Loucy (cell line): ENCODE measurements at regions not wholly inside any gene's neighbourhood (a gene's known extent, or its start where the extent isn't known, plus 50 kb on each side); places are given as distances from the start of the nearest gene placed in this dataset.

Experiments used
- H2AFZ ChIP-seq: fragments of 200-600 bp; sonication (generic); 2 replicates; pipeline ENCODE4 v1.6.0; 2016; ENCODE audit warnings: antibody characterized with exemption, mild to moderate bottlenecking, low read length, moderate library complexity
- H3F3A ChIP-seq: fragments of 200-600 bp; 2 replicates; pipeline ENCODE4 v1.6.0; 2016; ENCODE audit warnings: antibody characterized with exemption, low read depth, mild to moderate bottlenecking
- H3K27me3 ChIP-seq: fragments of 200-600 bp; sonication (generic); 2 replicates; pipeline ENCODE4 v1.6.1; 2014; ENCODE audit warnings: low read length, mild to moderate bottlenecking; ENCODE audit not compliant: insufficient read depth, poor library complexity, severe bottlenecking
- H3K36me3 ChIP-seq: fragments of 200-600 bp; sonication (generic); 2 replicates; pipeline ENCODE4 v1.6.1; 2016; ENCODE audit warnings: low read length; ENCODE audit not compliant: insufficient read depth
- H3K4me1 ChIP-seq: fragments of 200-600 bp; sonication (generic); 2 replicates; pipeline ENCODE4 v1.5.1; 2014; ENCODE audit warnings: low read length, mild to moderate bottlenecking; ENCODE audit not compliant: insufficient read depth, poor library complexity, severe bottlenecking
- H3K4me2 ChIP-seq: fragments of 200-600 bp; sonication (generic); 2 replicates; pipeline ENCODE4 v1.6.0; 2014; ENCODE audit warnings: antibody characterized with exemption, low read length, low read depth, mild to moderate bottlenecking; ENCODE audit not compliant: poor library complexity, severe bottlenecking
- H3K4me3 ChIP-seq: fragments of 200-600 bp; sonication (generic); 2 replicates; pipeline ENCODE4 v1.5.1; 2014; ENCODE audit warnings: low read length, mild to moderate bottlenecking, mixed read lengths; ENCODE audit not compliant: poor library complexity, severe bottlenecking
- H3K79me2 ChIP-seq: fragments of 200-600 bp; sonication (generic); 2 replicates; pipeline ENCODE4 v1.6.1; 2014; ENCODE audit warnings: low read length; ENCODE audit not compliant: insufficient read depth
- H3K9ac ChIP-seq: fragments of 200-600 bp; sonication (generic); 2 replicates; pipeline ENCODE4 v1.6.0; 2014; ENCODE audit warnings: mild to moderate bottlenecking, low read depth, low read length, moderate library complexity; ENCODE audit not compliant: poor library complexity, severe bottlenecking
- H3K9me2 ChIP-seq: fragments of 200-600 bp; sonication (generic); replicated peaks from 2 replicates; pipeline ENCODE4 v1.6.1; 2016; ENCODE audit warnings: low read depth, low read length, mixed read lengths
- H3K9me3 ChIP-seq: fragments of 200-600 bp; sonication (generic); 2 replicates; pipeline ENCODE4 v1.6.1; 2014; ENCODE audit warnings: mild to moderate bottlenecking, antibody characterized with exemption, low read length, low read depth; ENCODE audit not compliant: insufficient read depth
- H4K20me1 ChIP-seq: fragments of 200-600 bp; sonication (generic); 2 replicates; pipeline ENCODE4 v1.6.0; 2014; ENCODE audit warnings: antibody characterized with exemption, low read length, mild to moderate bottlenecking; ENCODE audit not compliant: insufficient read depth, poor library complexity, severe bottlenecking
- EZH2phosphoT487 ChIP-seq: fragments of 200-600 bp; IDR thresholded peaks from 2 replicates; pipeline ENCODE4 v1.6.1; 2018; ENCODE audit warnings: antibody characterized with exemption, mild to moderate bottlenecking, moderate library complexity, borderline replicate concordance
- TF ChIP-seq, protein P1 (sequence below): fragments of 200-600 bp; sonication (generic); conservative IDR thresholded peaks from 2 replicates; pipeline ENCODE4 v1.5.1; 2014; ENCODE audit warnings: mild to moderate bottlenecking, antibody characterized with exemption, low read length

DNA sequence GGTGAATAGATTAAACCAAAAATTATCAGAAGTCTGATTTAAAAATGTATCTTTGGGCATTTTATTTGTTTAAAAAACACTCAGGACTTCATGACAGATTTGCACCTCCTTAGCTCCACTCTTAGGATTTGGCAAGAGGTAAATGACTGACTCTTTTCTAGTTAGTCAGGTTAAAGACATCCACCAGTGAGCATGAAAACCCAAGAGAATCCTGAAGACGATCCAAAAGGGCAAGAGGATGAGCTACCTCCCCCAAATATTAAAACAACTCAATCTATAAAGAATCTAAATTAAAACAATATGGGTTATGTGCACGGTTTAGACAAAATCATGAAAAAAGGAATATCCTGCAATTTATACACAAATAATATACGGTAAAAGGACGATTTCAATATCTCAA, 89.4 kb upstream of the OPRM1 start:
- Histone ChIP-seq H3K79me2 (no peaks in the 10 kb centered on the region), H3K36me3 (no peaks in the 10 kb centered on the region), H3F3A (no peaks in the 10 kb centered on the region), H3K9me2 (no peaks in the 10 kb centered on the region), H3K9ac (no peak overlapping the region), H3K4me1 (no peaks in the 10 kb centered on the region), H3K27me3 (no peaks in the 10 kb centered on the region), H4K20me1 (no peaks in the 10 kb centered on the region), H3K4me2 (no peak overlapping the region), H2AFZ (no peak overlapping the region), H3K4me3 (no peak overlapping the region), H3K9me3 (no peaks in the 10 kb centered on the region)
- TF ChIP-seq, protein P1, sequence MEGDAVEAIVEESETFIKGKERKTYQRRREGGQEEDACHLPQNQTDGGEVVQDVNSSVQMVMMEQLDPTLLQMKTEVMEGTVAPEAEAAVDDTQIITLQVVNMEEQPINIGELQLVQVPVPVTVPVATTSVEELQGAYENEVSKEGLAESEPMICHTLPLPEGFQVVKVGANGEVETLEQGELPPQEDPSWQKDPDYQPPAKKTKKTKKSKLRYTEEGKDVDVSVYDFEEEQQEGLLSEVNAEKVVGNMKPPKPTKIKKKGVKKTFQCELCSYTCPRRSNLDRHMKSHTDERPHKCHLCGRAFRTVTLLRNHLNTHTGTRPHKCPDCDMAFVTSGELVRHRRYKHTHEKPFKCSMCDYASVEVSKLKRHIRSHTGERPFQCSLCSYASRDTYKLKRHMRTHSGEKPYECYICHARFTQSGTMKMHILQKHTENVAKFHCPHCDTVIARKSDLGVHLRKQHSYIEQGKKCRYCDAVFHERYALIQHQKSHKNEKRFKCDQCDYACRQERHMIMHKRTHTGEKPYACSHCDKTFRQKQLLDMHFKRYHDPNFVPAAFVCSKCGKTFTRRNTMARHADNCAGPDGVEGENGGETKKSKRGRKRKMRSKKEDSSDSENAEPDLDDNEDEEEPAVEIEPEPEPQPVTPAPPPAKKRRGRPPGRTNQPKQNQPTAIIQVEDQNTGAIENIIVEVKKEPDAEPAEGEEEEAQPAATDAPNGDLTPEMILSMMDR, result no peak
- TF ChIP-seq EZH2phosphoT487, result no peak

DNA sequence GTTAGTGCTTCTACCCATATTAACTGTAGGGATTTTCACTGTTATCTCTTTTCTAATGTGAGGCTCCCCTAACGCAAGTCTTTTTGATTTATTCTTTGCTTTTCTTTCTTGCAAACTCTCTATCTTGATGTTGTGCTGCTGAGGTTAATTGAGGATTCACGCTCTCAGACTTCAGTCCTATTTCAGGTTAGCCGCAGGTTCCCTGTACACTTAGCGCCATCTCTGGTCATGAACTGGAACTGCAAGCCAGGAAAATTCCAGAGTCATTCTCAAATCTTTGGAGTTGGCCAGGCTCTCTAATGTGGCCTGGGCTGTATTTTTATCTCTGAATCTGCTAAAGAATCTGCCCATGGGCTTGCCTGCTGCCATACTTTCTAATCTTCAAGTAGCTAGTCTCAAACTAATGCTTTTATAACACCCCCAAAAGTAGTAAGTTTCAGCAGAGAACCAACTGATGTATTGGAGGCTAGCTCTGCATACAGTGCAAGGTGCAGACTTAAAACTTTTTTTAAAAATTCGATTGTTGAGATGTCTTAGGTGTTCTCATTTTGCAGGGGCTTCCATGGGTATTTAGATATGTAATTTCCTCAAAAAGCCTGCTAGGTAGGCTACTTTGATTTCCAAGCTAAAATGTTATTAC, 91.1 kb upstream of the OPRM1 start:
- H3K36me3 ChIP-seq, result no peaks in the 10 kb centered on the region
- no peaks in the 10 kb centered on the region for H3F3A ChIP-seq
- H3K9me3 ChIP-seq, result no peaks in the 10 kb centered on the region
- H3K9me2 ChIP-seq, result no peaks in the 10 kb centered on the region
- no peaks in the 10 kb centered on the region for H3K79me2 ChIP-seq
- H3K4me2 ChIP-seq, result no peak overlapping the region
- TF ChIP-seq, protein P1, result peak; percentile 99
- no peak for TF ChIP-seq EZH2phosphoT487
- no peaks in the 10 kb centered on the region for H3K4me1 ChIP-seq
- H3K9ac ChIP-seq, result no peak overlapping the region
- H2AFZ ChIP-seq, result no peak overlapping the region
- no peaks in the 10 kb centered on the region for H3K27me3 ChIP-seq
- H4K20me1 ChIP-seq, result no peaks in the 10 kb centered on the region
- H3K4me3 ChIP-seq, result no peak overlapping the region

DNA sequence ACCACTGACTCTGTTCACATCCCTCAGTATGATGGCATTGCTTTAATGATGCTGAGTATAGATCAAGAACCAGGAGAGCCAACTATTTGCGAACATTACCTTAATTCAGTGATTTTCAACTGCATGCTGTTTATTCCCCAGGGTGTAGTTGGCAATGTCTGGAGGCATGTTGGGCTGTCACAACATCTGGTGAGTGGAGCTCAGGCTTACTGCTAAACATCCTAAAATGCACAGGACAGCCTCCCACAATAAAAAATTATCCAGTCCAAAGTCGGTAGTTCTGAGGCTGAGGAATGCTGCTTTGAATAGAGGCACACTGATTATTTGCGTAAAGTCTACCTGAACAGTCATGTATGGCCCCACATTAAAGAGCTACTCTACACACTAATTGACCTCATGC, 94.8 kb upstream of the OPRM1 start:
- Histone ChIP-seq H3K4me1 (no peaks in the 10 kb centered on the region), H3K27me3 (no peaks in the 10 kb centered on the region), H4K20me1 (no peaks in the 10 kb centered on the region), H3K9ac (no peak overlapping the region), H3K36me3 (no peaks in the 10 kb centered on the region), H3K9me2 (no peaks in the 10 kb centered on the region), H3K79me2 (no peaks in the 10 kb centered on the region), H3K4me2 (no peak overlapping the region), H2AFZ (no peak overlapping the region), H3K9me3 (no peaks in the 10 kb centered on the region), H3F3A (no peaks in the 10 kb centered on the region), H3K4me3 (no peak overlapping the region)
- TF ChIP-seq EZH2phosphoT487, result no peak
- TF ChIP-seq, protein P1, result no peak
